GM21390 (cell line): ENCODE measurements at regions not wholly inside any gene's neighbourhood (a gene's known extent, or its start where the extent isn't known, plus 50 kb on each side); places are given as distances from the start of the nearest gene placed in this dataset.
"Not testable (repeated sequence)": the region's sequence is repeated elsewhere in the genome, so short reads cannot be mapped to it uniquely, and the experiment has no call there.

ENCODE experiments used
- ATAC-seq: cut with Tn5 transposase; IDR thresholded peaks from one replicate; pipeline ENCODE4 v1.9.1; 2021; ENCODE audit not compliant: unreplicated experiment

DNA sequence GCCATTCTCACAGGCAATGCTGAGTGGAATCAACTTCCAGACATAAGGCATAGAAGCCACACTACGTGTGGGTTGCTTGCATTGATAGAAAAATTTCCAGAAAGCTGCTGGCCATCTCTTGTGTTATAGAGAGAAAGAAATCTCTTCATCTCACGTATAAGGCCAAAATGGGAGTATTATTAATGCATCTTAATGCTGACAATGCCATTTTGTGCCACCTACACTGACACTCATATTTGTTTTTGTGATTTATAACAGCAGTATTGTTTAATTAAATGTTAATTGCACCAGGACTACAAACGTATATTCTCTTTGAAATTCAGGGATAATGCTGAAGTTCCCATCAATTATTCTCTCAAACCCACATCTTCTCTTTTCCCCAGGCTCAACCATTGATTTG, 56.1 kb upstream of the TMEM132D start:
- ATAC-seq: no peak

- ATAC-seq: no peak
Measured at GRCh38 chr12:129961091-129961490, 57.3 kb upstream of the TMEM132D start.

DNA sequence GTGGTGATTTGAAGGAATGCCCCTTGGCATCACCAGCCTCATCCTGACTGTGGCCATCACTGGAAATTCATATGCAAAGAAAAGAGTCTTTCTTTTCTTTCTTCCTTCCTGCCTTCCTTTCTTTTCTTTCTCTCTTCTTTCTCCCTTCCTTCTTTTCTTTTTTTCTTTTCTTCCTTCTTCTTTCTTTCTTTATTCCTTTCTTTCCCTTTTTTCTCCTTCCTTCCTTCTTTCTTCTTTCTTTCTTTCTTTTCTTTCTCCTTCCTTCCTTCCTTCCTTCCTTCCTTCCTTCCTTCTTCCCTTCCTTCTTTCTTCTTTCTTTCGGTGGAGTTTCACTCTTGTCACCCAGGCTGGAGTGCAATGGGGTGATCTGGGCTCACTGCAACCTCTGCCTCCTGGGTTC, 58.0 kb upstream of the TMEM132D start:
- ATAC-seq: no peak

DNA sequence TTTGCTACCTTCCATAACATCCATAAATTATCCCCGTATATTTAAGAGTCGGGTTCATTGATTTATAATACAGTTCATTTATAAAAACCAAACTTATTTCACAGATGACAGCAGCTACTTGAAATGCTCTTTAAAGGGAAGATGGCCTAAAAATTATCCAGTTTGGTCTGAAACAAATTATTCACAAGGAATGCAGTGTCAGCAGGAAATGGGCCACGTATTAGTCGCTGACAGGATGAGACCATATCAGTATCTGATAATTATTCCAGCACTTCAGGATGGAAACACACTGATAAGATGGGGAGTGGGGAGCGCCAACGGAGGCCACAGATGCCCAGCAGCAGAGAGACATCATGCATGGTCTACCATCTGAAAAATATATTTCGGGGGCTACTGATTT, 60.5 kb upstream of the TMEM132D start:
- ATAC-seq: no peak

DNA sequence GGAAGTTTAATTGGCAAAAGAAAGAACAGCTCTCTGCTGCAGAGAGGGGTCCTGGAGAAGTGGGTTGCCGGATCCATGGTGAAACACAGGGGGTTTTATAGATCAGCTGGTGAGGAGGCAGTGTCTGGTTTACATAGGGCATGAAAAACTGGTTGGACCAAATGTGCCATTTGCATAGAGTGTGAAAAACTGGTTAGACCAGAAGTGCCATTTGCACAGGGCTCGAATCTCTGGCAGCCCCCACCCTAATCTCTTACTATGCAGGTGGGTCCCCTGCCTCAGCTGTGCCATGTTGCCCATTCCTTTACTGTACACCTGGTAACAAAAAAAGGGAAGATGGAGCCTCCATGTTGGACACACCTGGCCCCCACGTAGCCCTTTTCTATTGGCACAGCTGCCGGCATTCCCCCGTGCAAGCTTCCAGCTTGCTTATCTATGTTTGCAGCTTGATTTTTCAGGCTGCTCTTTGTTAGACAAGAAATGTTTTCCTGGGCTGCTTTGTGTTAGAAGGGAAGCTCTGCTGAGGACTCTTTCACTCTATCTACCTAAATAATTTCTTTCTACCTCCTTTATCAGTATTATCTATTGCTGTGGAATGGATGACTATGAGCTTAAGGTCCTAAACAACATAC, 61.1 kb upstream of the TMEM132D start:
- ATAC-seq: no peak

- ATAC-seq: no peak
Measured at GRCh38 chr12:129966146-129966995, 62.5 kb upstream of the TMEM132D start.

DNA sequence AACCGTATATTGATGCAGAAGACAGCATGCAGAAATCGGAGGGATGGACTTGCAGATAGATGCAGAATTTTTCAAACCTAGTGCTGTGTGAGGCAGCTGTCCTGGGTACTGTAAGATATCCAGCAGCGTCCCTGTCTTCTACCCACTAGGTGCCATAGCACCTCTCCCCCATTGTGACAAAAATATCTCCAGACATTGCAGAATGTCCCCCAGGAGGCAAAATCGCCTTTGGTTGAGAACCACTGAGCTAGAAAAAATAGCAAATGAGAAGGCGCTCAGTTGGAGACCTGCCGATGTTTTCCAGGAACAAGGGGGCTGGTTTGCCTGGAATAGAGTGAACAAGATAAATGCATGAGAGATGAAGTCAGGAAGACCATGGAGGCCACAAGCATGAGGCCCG, 67.9 kb upstream of the TMEM132D start:
- ATAC-seq: no peak

GRCh38 chr12:129973236-129973961, 69.6 kb upstream of the TMEM132D start:
- ATAC-seq: no peak

DNA sequence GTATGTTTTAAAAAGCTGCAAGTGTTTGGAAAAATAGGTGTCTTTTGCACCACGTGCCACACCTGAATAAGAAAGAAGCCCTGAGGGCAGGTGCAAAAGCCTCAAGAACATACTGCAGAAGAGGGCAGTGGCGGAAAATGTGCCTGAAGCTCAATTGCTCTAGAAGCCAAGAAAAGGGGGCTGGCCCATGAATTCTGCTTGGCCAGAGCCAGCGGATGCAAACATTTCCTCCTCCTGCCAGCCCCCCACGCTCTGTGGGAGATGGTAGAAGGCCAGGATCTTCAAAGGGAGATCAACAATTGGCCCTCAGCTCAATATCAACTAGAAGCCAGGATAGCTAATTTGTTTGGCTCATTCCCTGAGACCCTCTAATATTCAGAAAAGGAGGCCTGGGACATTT, 80.3 kb upstream of the TMEM132D start:
- no peak for ATAC-seq

- ATAC-seq: no peak
Measured at GRCh38 chr12:129987841-129988240, 84.0 kb upstream of the TMEM132D start.

DNA sequence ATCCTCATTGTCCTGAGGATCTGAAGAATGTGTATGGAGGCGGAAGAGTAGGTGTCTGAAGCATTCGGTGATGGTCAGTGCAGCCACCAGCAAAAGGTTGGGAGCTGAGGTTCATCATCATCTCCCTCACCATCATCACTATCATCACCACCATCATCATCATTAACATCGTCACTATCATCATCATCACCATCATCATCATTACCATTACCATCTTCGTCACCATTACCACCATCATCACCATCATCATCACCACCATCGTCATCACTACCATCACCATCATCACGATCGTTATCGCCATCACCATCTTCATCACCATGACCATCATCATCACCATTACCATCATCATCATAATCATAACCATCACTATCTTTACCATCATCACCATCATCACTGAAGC, 90.8 kb upstream of the TMEM132D start:
- ATAC-seq: no peak

- ATAC-seq: no peak
Measured at GRCh38 chr12:129997239-129997638, 93.4 kb upstream of the TMEM132D start.

- ATAC-seq: not testable (repeated sequence)
Measured at GRCh38 chr12:130004310-130004877, 100.6 kb upstream of the TMEM132D start.

DNA sequence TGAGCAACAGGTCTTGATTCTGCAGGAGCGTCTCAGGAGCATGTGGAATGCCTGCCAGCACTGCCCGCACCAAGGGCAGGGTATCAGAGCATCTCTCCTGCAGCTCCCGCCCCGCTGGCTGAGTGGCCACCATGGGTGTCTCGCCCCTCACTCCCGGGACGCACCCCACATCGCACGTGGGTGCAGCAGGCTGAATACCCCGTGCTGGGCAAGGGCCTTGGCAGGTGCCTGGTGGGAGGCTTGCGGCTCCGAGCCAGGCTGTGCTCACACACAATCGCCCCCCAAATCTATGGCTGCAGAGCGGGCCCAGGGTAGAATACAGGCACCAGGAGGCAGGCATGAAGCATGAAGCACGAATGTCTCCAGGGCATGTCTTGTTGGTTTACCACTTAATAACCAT, 103.9 kb upstream of the TMEM132D start:
- no peak for ATAC-seq

DNA sequence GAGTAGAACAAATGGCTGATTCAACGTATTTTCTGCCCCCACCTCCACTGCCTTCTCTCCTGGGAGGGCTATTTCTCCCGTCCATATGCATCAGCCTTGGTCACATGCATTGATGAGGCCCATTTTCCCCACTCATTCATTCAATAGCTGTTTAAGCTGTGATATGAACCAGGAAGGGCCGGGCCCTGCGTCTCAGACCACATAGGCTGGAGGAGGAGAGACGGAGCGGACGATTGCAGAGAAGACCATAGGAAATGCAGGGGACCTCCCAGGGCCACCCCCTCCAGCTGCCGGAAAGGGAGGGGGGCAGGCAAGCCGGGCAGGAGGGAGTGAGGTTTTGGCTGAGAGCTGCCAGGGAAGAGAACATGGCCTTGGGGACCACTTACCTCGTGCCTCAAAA, 104.4 kb upstream of the TMEM132D start:
- ATAC-seq: no peak

DNA sequence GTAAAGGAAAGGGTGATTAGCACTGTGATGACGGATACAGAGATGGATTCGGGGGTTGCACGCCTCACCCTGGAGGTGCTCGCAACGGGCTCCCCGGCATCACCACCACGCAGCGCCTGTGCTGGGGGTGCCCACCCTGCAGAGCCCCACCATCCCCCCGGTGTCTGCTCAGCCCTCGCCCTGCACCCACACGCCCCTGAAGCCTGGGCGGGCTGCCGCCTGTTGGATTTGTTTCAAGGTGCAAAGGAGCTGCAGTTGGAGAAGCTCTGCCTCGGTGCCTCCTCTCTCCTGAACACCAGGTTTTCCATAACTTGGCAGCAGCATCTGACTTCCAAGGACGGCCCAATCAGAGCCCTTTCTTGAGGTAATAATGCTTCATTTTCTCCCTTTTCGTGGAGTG, 106.1 kb upstream of the TMEM132D start:
- no peak for ATAC-seq

GRCh38 chr12:130011611-130012385, 108.0 kb upstream of the TMEM132D start:
- no peak for ATAC-seq

- ATAC-seq: peak; percentile 86
Measured at GRCh38 chr12:130013771-130014484, 110.1 kb upstream of the TMEM132D start.

DNA sequence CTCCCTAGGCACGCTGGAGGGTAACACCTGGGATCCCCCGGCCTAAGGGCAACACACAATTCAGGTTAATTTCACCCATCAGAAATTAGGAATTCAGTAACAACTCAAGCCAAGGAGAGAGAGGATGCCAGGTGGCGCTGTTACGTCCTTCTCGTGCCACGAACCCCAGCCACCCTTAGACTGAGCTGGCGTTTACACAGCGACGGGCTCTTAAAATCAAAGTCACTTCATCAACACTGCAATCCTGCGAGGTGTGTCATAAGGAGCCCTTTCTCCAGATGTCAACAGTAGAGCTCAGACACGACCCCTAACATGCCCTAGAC, 110.6 kb upstream of the TMEM132D start:
- no peak for ATAC-seq

- ATAC-seq: no peak
Measured at GRCh38 chr12:130016194-130016593, 112.4 kb upstream of the TMEM132D start.
